Fibroblast of peridontal ligament (primary cell): ENCODE measurements at regions not wholly inside any gene's neighbourhood (a gene's known extent, or its start where the extent isn't known, plus 50 kb on each side); places are given as distances from the start of the nearest gene placed in this dataset.

Experiments used
- DNase-seq: peaks from one replicate; pipeline ENCODE4 v3.0.0-alpha.2; 2010; ENCODE audit errors: extremely low read depth

DNA sequence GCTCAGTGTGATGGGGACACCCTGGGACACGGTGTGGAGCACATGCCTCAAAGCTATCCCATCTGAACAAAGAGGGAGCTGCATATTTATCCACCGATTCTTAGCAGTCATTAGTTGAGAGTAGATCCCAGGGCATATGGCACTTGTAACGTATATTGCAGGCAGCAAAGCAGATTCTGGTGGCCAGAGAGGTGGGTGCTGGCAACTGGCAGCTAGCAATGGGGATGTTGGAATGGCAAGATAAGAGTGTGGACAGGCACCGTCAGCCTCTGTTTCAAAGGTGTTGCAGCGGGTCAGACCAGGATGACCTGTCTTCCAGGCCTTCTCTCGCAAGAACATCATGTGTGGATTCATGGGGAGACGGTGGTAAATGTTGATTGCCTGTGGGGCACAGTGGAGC lies 54.0 kb upstream of the ADRA1D start:
- no peak for DNase-seq

DNA sequence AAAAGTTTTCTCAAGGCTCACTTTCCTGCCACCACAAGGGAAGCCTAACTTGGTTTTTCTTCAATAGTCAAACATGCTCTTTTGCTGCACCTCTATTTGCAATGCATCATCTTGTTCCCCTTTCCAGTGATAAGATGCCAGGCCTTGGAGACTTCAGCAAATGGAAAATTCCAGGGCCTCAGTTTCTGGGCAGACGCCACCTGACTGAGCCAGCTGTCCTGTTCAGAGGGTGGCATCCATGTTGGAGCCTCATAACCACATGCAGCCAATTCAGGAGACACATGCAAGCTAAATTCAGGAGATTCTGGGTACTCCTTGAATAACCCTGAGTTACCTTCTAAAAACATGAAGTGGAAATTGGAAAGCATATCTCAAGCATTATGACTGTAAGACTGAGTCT lies 51.8 kb upstream of the ADRA1D start:
- no peak for DNase-seq

DNA sequence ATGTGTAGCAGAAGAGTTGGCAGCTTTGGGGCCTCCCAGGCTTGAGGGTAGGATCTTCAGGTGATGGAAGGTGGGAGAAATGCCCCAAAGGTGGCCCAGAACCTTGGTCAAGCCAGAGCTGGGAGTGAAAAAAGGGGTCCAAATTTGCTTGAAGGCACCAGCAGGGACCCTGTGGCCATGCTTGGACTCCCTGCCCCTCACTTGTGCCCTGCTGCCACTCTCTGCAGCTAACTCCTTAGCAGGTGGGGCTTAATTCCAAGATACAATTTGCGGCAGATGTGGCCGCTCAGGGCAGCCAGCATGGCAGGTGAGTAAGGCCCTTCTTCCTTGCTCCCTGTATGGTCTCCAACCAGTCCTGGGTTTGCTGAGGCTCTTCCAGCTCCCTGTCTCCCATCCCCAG lies 51.3 kb upstream of the ADRA1D start:
- DNase-seq, result no peak

DNA sequence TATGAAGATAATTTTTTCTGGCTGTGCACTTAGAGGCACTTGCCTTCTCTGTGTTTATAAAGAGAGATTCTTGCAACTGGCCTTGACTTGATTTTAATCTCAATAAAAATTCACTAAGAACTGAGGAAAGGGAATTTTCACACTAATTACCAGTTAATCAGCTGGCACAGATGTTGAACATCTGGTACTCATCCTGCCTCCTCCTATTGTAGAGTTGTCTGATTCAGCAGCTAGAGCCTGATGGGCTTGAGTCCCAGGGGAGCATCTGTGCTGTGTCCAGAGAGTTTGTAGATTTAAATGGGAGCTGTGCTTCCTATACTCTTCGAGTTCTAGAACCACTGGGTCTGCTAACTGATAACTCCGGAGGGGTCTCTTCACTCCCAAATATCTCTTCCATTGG lies 50.7 kb upstream of the ADRA1D start:
- DNase-seq, result peak; percentile 20

- DNase-seq, result no peak
Measured at GRCh38 chr20:4299216-4299615, 50.1 kb upstream of the ADRA1D start.
